Adrenal gland (tissue), 9 donors: ENCODE measurements at regions not wholly inside any gene's neighbourhood (a gene's known extent, or its start where the extent isn't known, plus 50 kb on each side); places are given as distances from the start of the nearest gene placed in this dataset.
A peak's percentile ranks its signal among the peaks of the same experiment; 100 is the strongest.

ENCODE experiments used
- DNase-seq, 7 donors: peaks; one replicate each; pipeline ENCODE4 v3.0.0-alpha.2; 2019 to 2020
- H3K27ac ChIP-seq, 5 donors: fragments of 200-600 bp; sonication (generic) in 4 of 5; 1 replicate in 3 of 5; 2 replicates in 2 of 5; pipeline versions ENCODE4 v1.5.1 to v1.8.0; 2016 to 2020; ENCODE audit warnings: mild to moderate bottlenecking in 1 of 5
- H3K27me3 ChIP-seq: fragments of 200-600 bp; 2 replicates; pipeline ENCODE4 v1.8.0; 2021
- H3K36me3 ChIP-seq, 2 donors: fragments of 200-600 bp; replicated peaks in 1 of 2; 1 replicate in 1 of 2; 2 replicates in 1 of 2; pipeline versions ENCODE4 v1.5.1 to v1.8.0; 2018 to 2022
- H3K4me1 ChIP-seq, 2 donors: fragments of 200-600 bp; replicated peaks in 1 of 2; 1 replicate in 1 of 2; 2 replicates in 1 of 2; pipeline versions ENCODE4 v1.5.1 to v1.8.0; 2018 to 2021
- H3K4me3 ChIP-seq, 4 donors: fragments of 200-600 bp; sonication (generic) in 3 of 4; one replicate each; pipeline ENCODE4 v1.5.1; 2016 to 2018
- H3K9me3 ChIP-seq, 3 donors: fragments of 200-600 bp; sonication (generic) in 1 of 3; replicated peaks in 1 of 3; 1 replicate in 2 of 3; 2 replicates in 1 of 3; pipeline versions ENCODE4 v1.5.1 to v1.8.0; 2016 to 2021
- POLR2A ChIP-seq, 2 donors: fragments of 450-650 bp; IDR thresholded peaks; one replicate each; pipeline ENCODE4 v1.6.1; 2017; ENCODE audit warnings: antibody characterized with exemption in 2 of 2, mild to moderate bottlenecking in 2 of 2, moderate library complexity in 1 of 2
- WGBS, 4 donors: extraction: QIAGEN DNeasy Blood & Tissue Kit in 2 of 4; methylation state at CpG; one replicate each; pipeline versions ENCODE4 v1.1.5 to v1.1.7; 2013 to 2017; 5-methylcytosine and 5-hydroxymethylcytosine counted together
- intact Hi-C, 2 donors: fragments of 100-400 bp; cut with DNase I; formaldehyde crosslinking; loops; one replicate each; pipeline versions ENCODE4 v1.14.1 to v1.15.0; 2022 to 2023
- TF ChIP-seq, protein P1 (sequence below), 6 experiments: fragments of 450-650 bp in 4 of 6; fragments of 200-600 bp in 2 of 6; sonication (generic) in 1 of 6; IDR thresholded peaks; 1 replicate in 5 of 6; 2 replicates in 1 of 6; pipeline versions ENCODE4 v1.5.1 to v1.8.0; 2016 to 2021; ENCODE audit warnings: antibody characterized with exemption in 6 of 6, mild to moderate bottlenecking in 2 of 6, moderate library complexity in 1 of 6
- donor health status: healthy with polysubstance abuse.
- donor health status: Bipolar disorder and iron deficiency.
- donor health status: DM: yes; HTN: yes; CAD: no.
- donor health status: DM: no; HTN: no; CAD: no.
- donor health status: DM: no; HTN: no; CAD: no.

DNA sequence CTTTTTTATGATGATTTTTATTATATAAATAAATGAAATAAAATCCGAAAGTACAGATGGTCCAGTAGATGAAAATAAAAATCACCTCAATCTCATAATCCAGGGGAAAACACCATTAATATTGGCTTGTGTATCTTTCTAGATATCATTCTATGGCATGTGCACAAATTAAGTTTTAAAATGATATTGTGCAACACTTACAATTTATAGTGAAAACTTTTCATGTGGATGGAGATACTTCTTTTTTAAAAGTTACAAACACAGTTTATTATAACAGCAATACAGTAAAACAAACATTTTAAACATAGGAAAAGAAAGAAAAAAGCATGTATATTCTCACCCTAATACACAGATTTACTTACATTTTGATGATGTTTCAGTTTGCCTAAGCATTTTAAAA is 98.9 kb upstream of the RMST start:
- H3K27ac ChIP-seq: no peak overlapping the region
- no peaks in the 10 kb centered on the region for H3K4me1 ChIP-seq
- WGBS, 4 donors: 57 to 80% (median 66%) methylated on average over 1 of the region's 1 CpG
- DNase-seq: no peak
- H3K27me3 ChIP-seq: no peaks in the 10 kb centered on the region
- no peak overlapping the region for H3K4me3 ChIP-seq
- H3K36me3 ChIP-seq: no peaks in the 10 kb centered on the region
- no peaks in the 10 kb centered on the region for H3K9me3 ChIP-seq
- intact Hi-C loops: no loop called here
- TF ChIP-seq POLR2A (IDR thresholded peaks at IDR 0.05): no peak
- TF ChIP-seq, protein P1, sequence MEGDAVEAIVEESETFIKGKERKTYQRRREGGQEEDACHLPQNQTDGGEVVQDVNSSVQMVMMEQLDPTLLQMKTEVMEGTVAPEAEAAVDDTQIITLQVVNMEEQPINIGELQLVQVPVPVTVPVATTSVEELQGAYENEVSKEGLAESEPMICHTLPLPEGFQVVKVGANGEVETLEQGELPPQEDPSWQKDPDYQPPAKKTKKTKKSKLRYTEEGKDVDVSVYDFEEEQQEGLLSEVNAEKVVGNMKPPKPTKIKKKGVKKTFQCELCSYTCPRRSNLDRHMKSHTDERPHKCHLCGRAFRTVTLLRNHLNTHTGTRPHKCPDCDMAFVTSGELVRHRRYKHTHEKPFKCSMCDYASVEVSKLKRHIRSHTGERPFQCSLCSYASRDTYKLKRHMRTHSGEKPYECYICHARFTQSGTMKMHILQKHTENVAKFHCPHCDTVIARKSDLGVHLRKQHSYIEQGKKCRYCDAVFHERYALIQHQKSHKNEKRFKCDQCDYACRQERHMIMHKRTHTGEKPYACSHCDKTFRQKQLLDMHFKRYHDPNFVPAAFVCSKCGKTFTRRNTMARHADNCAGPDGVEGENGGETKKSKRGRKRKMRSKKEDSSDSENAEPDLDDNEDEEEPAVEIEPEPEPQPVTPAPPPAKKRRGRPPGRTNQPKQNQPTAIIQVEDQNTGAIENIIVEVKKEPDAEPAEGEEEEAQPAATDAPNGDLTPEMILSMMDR (IDR thresholded peaks at IDR 0.05): no peak

GRCh38 chr12:97368462-97369163 is 94.0 kb upstream of the RMST start:
- intact Hi-C loops: no loop called here
- no peak for DNase-seq
- 80 to 85% (median 83%) methylated on average over 7 of the region's 7 CpGs for WGBS, 4 donors

DNA sequence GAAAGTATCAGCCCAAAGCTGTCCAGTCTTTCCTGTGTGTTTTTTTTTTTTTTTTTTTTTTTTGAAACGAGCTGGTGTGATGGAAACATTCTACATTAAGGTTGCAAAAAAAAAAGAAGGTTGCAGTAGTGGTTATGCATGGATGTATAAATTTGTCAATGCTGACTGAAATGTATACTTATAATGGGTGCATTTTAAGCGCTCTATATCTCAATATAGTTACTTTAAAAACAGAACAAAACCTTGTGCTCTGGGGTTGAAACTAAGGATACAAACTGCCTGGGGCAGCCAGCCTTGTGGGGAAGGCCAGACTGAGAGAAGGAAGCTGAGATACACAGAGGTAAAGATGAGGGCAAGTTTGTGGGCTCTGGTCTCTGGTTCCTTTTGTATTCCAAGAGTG is 87.3 kb upstream of the RMST start:
- WGBS, 4 donors: 57 to 60% (median 58%) methylated on average over 2 of the region's 2 CpGs
- Histone ChIP-seq H3K9me3 (no peaks in the 10 kb centered on the region), H3K36me3 (no peaks in the 10 kb centered on the region), H3K27ac (no peak overlapping the region), H3K27me3 (no peaks in the 10 kb centered on the region), H3K4me1 (no peaks in the 10 kb centered on the region), H3K4me3 (no peak overlapping the region)
- DNase-seq: no peak
- no peak for TF ChIP-seq POLR2A (IDR thresholded peaks at IDR 0.05)
- TF ChIP-seq, protein P1 (IDR thresholded peaks at IDR 0.05): no peak
- intact Hi-C loops: no loop called here

More at GRCh38 chr12:97368462-97369163, 94.0 kb upstream of the RMST start:
- Histone ChIP-seq H3K4me1 (no peaks in the 10 kb centered on the region), H3K9me3 (no peaks in the 10 kb centered on the region), H3K36me3 (no peaks in the 10 kb centered on the region), H3K27ac (no peak overlapping the region), H3K4me3 (no peak overlapping the region), H3K27me3 (no peaks in the 10 kb centered on the region)
- TF ChIP-seq, protein P1 (IDR thresholded peaks at IDR 0.05): no peak
- TF ChIP-seq POLR2A (IDR thresholded peaks at IDR 0.05): no peak

- peak in 1 of 7 donors; percentile 7 for DNase-seq
- TF ChIP-seq, protein P1 (IDR thresholded peaks at IDR 0.05): no peak
- no peaks in the 10 kb centered on the region for H3K27me3 ChIP-seq
- no peak overlapping the region for H3K27ac ChIP-seq
- no peak overlapping the region for H3K4me3 ChIP-seq
- WGBS, 4 donors: 52 to 74% (median 66%) methylated on average over 2 of the region's 2 CpGs
- intact Hi-C loops: no loop called here
- no peaks in the 10 kb centered on the region for H3K4me1 ChIP-seq
- no peaks in the 10 kb centered on the region for H3K9me3 ChIP-seq
- no peaks in the 10 kb centered on the region for H3K36me3 ChIP-seq
These were observed 82.2 kb upstream of the RMST start for GRCh38 chr12:97380440-97380839.
